Upper lobe of right lung (tissue), 1 donor: ENCODE measurements at regions not wholly inside any gene's neighbourhood (a gene's known extent, or its start where the extent isn't known, plus 50 kb on each side); places are given as distances from the start of the nearest gene placed in this dataset.

Experiments
- ATAC-seq: fragments of 200-7000 bp; cut with Tn5 transposase; one replicate; pipeline ENCODE4 v1.9.1; 2020; ENCODE audit warnings: mild to moderate bottlenecking, moderate library complexity
- DNase-seq: peaks from one replicate; pipeline ENCODE4 v3.0.0-alpha.2; 2020
- H3K27ac ChIP-seq: fragments of 200-600 bp; one replicate; pipeline ENCODE4 v1.8.0; 2022
- H3K27me3 ChIP-seq: fragments of 200-600 bp; one replicate; pipeline ENCODE4 v1.8.0; 2022; ENCODE audit warnings: mild to moderate bottlenecking
- H3K36me3 ChIP-seq: fragments of 200-600 bp; one replicate; pipeline ENCODE4 v1.8.0; 2022
- H3K4me1 ChIP-seq: fragments of 200-600 bp; one replicate; pipeline ENCODE4 v1.8.0; 2022
- H3K4me3 ChIP-seq: fragments of 200-600 bp; one replicate; pipeline ENCODE4 v1.8.0; 2022; ENCODE audit warnings: mild to moderate bottlenecking
- H3K9me3 ChIP-seq: fragments of 200-600 bp; one replicate; pipeline ENCODE4 v1.8.0; 2022
- CTCF ChIP-seq: fragments of 200-600 bp; IDR thresholded peaks from one replicate; pipeline ENCODE4 v1.8.0; 2022; ENCODE audit warnings: antibody characterized with exemption
- intact Hi-C: fragments of 100-400 bp; cut with DNase I; formaldehyde crosslinking; loops from one replicate; pipeline ENCODE4 v1.11.0; 2022
- donor health status: DM: no; HTN: yes; CAD: no; lungs with severe emphysema.

GRCh38 chr6:130520221-130520620 lies 154.4 kb downstream of the TMEM200A start:
- Histone ChIP-seq H3K27me3 (no peaks in the 10 kb centered on the region), H3K27ac (no peak overlapping the region), H3K4me1 (no peaks in the 10 kb centered on the region), H3K9me3 (no peaks in the 10 kb centered on the region), H3K36me3 (no peaks in the 10 kb centered on the region), H3K4me3 (no peak overlapping the region)
- ATAC-seq (no peak), DNase-seq (no peak)
- no peak for TF ChIP-seq CTCF
- intact Hi-C loops = no loop called here

- H3K4me1 ChIP-seq = no peaks in the 10 kb centered on the region
- no peaks in the 10 kb centered on the region for H3K36me3 ChIP-seq
- TF ChIP-seq CTCF = no peak
- H3K4me3 ChIP-seq = no peak overlapping the region
- intact Hi-C loops = no loop called here
- no peaks in the 10 kb centered on the region for H3K27me3 ChIP-seq
- ATAC-seq (no peak), DNase-seq (no peak)
- no peak overlapping the region for H3K27ac ChIP-seq
- no peaks in the 10 kb centered on the region for H3K9me3 ChIP-seq
These were observed 155.0 kb downstream of the TMEM200A start for GRCh38 chr6:130520801-130521200.

- H3K9me3 ChIP-seq = no peaks in the 10 kb centered on the region
- TF ChIP-seq CTCF = no peak
- H3K27ac ChIP-seq = no peak overlapping the region
- DNase-seq (no peak), ATAC-seq (no peak)
- no peak overlapping the region for H3K4me3 ChIP-seq
- H3K36me3 ChIP-seq = no peaks in the 10 kb centered on the region
- H3K4me1 ChIP-seq = no peaks in the 10 kb centered on the region
- H3K27me3 ChIP-seq = no peaks in the 10 kb centered on the region
- intact Hi-C loops = no loop called here
These were observed 158.7 kb downstream of the TMEM200A start for GRCh38 chr6:130524552-130524951.

- Histone ChIP-seq H3K36me3 (no peaks in the 10 kb centered on the region), H3K4me1 (no peaks in the 10 kb centered on the region), H3K4me3 (no peak overlapping the region), H3K27ac (no peak overlapping the region), H3K27me3 (no peaks in the 10 kb centered on the region), H3K9me3 (no peaks in the 10 kb centered on the region)
- ATAC-seq (no peak), DNase-seq (no peak)
- intact Hi-C loops = no loop called here
- no peak for TF ChIP-seq CTCF
These were observed 159.6 kb downstream of the TMEM200A start for GRCh38 chr6:130525408-130525807.

GRCh38 chr6:130526466-130526865 lies 160.6 kb downstream of the TMEM200A start:
- Histone ChIP-seq H3K27me3 (no peaks in the 10 kb centered on the region), H3K4me1 (no peaks in the 10 kb centered on the region), H3K4me3 (no peak overlapping the region), H3K27ac (no peak overlapping the region), H3K9me3 (no peaks in the 10 kb centered on the region), H3K36me3 (no peaks in the 10 kb centered on the region)
- no peak for ATAC-seq
- no peak for DNase-seq
- intact Hi-C loops = no loop called here
- no peak for TF ChIP-seq CTCF

- no peaks in the 10 kb centered on the region for H3K4me1 ChIP-seq
These were observed 161.4 kb downstream of the TMEM200A start for GRCh38 chr6:130527173-130527572.

More at GRCh38 chr6:130527173-130527572, 161.4 kb downstream of the TMEM200A start:
- DNase-seq = no peak
- Histone ChIP-seq H3K36me3 (no peaks in the 10 kb centered on the region), H3K27ac (no peak overlapping the region), H3K27me3 (no peaks in the 10 kb centered on the region), H3K9me3 (no peaks in the 10 kb centered on the region), H3K4me3 (no peak overlapping the region)
- no peak for ATAC-seq
- intact Hi-C loops = no loop called here
- TF ChIP-seq CTCF = no peak
